GM10266 (cell line): ENCODE measurements at regions not wholly inside any gene's neighbourhood (a gene's known extent, or its start where the extent isn't known, plus 50 kb on each side); places are given as distances from the start of the nearest gene placed in this dataset.

Source experiments
- DNase-seq: peaks from one replicate; pipeline ENCODE4 v3.0.0; 2012; ENCODE audit errors: extremely low spot score
- TF ChIP-seq, protein P1 (sequence below): IDR thresholded peaks from 2 replicates; pipeline ENCODE4 v1.5.1; 2012; ENCODE audit warnings: mild to moderate bottlenecking, low read depth; ENCODE audit not compliant: control insufficient read depth, insufficient read depth; ENCODE audit errors: missing control alignments

GRCh38 chr7:110153222-110153621 is 937.7 kb upstream of the LRRN3 start:
- TF ChIP-seq, protein P1, sequence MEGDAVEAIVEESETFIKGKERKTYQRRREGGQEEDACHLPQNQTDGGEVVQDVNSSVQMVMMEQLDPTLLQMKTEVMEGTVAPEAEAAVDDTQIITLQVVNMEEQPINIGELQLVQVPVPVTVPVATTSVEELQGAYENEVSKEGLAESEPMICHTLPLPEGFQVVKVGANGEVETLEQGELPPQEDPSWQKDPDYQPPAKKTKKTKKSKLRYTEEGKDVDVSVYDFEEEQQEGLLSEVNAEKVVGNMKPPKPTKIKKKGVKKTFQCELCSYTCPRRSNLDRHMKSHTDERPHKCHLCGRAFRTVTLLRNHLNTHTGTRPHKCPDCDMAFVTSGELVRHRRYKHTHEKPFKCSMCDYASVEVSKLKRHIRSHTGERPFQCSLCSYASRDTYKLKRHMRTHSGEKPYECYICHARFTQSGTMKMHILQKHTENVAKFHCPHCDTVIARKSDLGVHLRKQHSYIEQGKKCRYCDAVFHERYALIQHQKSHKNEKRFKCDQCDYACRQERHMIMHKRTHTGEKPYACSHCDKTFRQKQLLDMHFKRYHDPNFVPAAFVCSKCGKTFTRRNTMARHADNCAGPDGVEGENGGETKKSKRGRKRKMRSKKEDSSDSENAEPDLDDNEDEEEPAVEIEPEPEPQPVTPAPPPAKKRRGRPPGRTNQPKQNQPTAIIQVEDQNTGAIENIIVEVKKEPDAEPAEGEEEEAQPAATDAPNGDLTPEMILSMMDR, result no peak
- no peak for DNase-seq

- TF ChIP-seq, protein P1, result no peak
- no peak for DNase-seq
These were observed 934.4 kb upstream of the LRRN3 start for GRCh38 chr7:110156511-110156910.

DNA sequence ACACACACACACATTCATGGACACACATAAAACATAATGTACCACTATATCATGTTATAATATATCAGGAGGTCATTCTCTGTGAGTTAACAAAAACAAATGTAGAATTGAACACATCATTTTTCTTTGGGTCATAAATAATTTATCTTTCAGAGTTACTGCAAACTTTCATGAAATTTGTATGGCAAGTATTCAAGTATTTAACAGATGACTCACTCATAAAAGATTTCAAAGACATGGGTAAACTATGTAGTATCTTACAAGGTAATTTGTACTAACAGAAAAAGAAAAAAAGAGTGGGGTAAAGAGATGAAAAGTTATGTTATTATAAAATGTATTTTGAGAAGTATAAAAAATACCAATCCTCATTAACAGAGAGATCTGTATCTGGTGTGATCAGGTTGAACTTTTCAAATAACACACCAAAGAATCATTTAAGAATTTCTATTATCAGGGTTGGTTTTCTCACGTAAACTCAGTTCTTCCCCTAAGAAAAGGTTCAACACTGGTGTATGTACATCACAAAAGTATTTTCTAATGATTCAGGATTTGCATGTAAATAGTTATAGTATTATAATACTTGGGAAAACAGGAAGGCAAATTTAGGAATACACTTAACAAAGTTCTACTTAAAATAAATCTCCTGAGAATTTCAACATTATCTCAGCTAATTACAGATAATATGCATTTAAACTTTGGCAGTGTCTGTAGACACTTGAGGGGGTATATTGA is 933.1 kb upstream of the LRRN3 start:
- no peak for DNase-seq
- TF ChIP-seq, protein P1, result no peak

DNA sequence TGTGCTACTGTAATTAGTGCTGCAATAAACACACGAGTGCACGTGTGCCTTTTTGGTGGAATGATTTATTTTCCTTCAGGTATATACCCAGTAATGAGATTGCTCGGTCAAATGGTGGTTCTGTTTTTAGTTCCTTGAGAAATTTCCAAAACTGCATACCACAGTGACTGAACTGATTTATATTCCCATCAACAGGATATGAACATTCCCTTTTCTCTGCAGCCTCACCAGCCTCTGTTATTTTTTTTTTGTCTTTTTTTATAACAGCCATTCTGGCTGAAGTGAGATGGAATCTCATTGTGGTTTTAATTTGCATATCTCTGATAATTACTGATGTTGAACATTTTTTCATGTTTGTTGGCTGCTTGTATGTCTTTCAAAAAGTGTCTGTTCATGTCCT is 922.9 kb upstream of the LRRN3 start:
- TF ChIP-seq, protein P1, result no peak
- no peak for DNase-seq

- DNase-seq, result no peak
- TF ChIP-seq, protein P1, result no peak
These were observed 920.1 kb upstream of the LRRN3 start for GRCh38 chr7:110170841-110171240.

- TF ChIP-seq, protein P1, result no peak
- no peak for DNase-seq
These were observed 913.5 kb upstream of the LRRN3 start for GRCh38 chr7:110177463-110177862.

DNA sequence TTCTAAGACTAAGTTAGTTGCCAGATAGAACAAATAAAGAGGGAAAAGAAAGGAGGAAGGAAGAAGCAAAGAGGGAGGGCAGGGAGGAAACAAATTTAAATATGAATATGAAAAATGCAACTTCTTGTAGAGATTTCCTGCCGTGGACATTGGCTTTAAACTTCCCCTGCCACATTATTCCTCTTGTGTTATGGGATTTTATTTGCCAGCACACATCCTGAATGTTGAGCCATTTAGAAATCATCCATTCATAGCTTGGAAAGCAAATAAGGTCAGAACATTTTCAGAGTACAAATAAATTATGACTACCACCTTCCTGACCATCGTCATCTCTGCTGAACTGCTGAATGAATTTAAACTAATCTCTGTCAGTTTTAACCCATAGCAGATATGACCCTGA is 911.9 kb upstream of the LRRN3 start:
- no peak for DNase-seq
- TF ChIP-seq, protein P1, result no peak
